NOMO-1 treated with DMSO at 0.1 percent for 48 hours (cell line): ENCODE measurements at regions not wholly inside any gene's neighbourhood (a gene's known extent, or its start where the extent isn't known, plus 50 kb on each side); places are given as distances from the start of the nearest gene placed in this dataset.
A peak's percentile ranks its signal among the peaks of the same experiment; 100 is the strongest.
"Not testable (repeated sequence)": the region's sequence is repeated elsewhere in the genome, so short reads cannot be mapped to it uniquely, and the experiment has no call there.

ENCODE experiments used
- DNase-seq: peaks from one replicate; lab custom pipeline; 2025; ENCODE audit not compliant: unreplicated experiment; lab: John Stamatoyannopoulos, UW

DNA sequence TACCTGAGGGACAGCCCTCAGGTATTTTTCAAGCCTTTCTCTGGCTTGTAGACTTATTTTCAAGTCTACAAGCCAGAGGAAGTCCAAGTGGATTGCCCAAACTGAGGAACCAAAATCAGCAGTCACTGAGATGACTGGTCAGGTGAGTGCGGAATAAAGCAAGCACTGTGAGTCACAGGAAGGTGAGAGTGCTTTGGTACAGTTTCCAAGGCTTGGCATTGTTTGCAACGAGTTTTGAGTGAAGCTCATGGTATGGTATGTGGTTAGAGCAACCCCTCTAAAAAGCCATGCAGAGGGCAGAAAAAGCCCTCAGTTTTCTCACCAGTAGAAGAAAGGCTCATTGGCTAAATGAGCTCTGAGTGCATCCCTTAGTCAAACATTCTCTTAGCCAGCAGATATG, 112.8 kb upstream of the EOLA2 start:
- DNase-seq, result no peak

DNA sequence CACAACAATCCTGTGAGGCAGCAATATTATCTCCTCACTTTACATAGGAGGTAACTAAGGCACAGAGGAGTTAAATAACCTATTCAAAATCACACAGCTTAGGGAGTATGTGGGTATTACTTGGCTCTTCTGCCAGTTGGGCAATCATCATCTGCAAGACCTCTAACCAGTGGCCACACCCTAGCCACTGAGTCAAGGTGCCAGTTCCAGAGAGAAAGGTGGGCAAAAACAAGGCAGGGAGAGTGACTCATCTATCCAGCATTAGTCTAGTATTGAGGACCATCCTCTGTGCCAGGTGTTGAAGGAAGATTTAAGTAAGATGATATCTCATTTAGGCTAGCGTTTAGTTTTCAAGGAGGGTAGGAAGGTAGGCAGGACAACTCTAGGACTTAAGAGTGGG, 113.9 kb upstream of the EOLA2 start:
- DNase-seq, result no peak

DNA sequence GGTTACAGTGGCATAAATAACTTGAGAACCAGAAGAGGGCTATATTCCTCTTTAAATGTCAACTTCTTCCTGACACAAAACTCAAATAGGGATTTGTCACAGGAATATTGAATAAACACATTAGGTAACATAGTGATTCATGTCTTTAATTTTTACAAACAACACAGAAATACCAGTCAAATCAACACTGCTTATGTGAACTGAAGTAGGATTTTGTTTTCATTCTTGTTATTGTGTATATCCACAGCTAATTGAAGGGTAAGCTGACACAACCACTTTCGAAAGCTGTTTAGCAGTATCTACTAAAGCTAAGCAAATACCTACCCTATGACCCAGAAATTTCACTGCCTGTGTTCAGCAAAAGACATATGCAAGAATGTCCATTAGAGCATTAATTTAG, 120.4 kb upstream of the EOLA2 start:
- DNase-seq, result no peak

DNA sequence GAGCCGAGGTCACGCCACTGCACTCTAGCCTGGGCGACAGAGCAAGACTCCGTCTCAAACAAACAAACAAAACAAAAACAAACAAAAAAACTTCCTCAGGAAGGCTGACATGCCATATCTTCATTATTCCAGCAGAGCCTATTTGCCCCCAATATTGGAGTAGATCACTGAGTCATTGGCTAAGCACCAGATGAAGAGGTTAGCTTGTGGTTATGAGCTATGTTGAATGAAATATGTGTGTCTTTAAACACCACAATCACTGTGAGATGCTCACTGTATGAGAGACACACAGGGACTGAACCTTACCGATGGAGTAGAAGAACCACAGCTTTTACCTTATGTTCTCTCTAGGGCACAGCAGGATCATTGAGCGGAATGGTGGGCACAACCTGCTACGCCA, 122.1 kb upstream of the EOLA2 start:
- DNase-seq, result no peak

DNA sequence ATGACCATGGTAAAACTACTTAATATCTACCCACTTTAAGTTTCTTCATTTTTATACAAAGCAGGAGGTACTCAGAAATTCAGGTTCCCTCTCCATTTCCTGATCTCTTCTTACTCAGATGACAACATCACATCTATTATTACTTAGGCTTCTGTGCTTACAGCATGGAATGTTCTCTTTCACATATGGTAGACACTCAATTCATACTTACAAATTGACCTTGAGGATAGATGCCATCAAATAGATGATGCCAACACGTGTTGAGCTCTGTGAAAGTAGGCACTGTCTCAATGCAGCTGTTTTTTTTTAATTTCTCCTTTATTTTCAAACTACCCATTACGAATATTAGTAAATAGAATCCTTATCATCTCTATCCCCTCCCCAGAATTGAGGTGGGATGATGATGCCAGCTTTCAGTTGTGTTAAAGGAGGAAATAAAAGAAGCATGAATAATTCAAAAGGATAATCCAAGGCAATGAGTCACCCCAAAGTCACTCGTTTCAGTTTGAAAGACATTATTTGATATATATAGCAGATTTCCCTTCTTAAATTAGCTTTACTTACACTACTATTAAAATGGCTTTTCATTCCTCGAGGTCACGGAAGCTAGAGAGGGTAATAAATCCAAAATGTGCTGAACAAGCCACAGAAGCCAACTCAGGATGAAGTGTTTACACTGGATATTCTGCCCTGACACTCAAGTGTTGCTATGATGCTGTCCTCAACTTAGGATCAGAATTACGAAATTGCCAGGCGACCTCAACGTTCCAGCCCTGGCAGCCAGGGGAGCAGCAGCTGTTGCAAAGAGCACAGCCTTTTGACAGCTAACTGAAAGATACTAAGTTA, 124.2 kb upstream of the EOLA2 start:
- peak; percentile 7 for DNase-seq

DNA sequence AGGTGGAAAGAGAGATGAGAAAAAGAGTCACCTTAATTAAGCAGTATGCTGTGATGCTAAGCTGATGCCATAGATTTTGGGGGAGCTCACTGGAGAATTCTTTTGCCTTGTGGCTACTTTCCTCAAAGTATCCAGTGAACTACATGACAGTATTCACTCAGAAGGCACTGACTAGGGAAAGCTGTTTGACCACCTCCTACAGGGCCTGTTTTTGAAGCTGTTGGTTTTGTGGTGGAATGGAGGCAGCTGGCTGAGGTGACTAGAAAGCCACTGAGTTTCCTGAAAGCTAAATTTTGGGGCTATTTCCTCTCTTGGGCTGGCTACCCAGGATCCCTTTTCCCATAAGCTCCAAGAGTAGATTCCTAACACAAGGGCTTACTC, 124.8 kb upstream of the EOLA2 start:
- DNase-seq, result no peak

DNA sequence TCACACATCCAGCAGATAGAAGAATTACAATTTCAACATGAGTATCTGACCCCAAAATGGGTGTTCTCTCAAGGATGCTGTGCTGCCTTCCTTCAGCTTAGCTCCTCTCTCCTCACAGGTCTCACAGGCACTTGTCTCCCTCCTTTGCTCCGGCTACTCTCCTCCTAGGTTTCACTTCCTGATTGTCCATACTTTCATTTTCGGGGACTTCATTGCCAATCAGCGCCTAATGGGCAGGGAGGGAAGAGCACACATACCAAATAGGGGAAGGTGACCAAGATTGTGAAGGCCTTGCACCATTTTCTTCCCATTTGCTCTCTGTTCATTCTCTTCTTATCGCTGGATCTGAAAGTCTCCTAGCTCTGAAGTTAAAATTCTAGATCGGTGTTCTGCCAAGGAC, 125.4 kb upstream of the EOLA2 start:
- DNase-seq, result peak; percentile 84

DNA sequence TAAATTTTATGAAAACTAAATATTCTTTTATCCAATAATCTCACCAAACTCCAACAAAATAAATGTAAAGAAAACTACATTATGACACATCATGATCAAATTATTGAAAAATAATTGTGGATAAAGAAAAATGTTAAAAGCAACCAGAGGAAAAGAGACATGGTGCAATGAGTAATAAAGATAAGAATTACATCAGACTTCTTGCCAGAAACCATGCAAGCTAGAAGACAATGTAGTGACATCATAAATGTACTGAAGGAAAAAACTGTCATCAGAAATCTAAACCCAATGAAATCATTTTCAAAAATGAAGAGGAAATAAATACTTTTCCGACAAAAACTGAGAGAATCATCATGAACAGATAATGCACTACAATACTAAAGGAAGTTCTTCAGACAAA, 135.9 kb upstream of the EOLA2 start:
- no peak for DNase-seq

DNA sequence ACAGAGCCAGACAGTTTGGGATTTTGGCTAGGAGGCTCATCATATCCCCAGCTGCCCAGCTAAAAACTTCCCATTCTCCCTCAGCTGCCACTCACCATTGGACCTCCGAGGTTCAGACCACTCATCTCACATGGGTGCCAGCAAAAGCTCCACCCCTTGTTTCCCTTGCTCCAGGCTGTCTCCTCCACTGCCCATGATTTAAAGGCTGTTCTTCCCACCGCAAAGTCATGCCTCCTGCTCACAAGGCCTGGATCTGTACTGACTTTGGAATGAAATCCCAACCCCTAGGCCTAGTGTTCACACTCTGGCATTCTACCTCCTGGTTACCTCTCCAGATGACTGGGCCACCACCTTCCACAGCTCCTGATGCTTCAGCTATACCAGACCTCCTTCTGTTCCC, 142.2 kb upstream of the EOLA2 start:
- no peak for DNase-seq

DNA sequence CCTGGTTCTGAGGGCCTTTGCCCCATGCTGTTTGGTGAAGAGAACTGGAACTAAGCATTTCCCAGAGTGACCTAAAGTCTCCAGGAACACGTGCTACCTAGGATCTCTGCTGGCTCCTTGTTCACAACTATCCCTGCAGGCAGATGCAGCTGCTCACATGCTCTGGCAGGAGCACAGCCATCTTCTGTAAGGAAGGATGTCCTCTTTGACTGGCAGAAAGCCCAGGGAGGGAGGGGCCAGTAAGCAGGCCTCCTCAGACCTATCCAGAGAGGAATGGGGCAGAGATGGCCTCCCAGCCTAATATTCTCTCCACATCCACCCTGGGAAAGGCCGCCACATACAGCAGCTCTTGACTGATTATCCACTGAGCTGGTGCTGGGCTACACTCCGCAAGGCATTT, 142.8 kb upstream of the EOLA2 start:
- no peak for DNase-seq

DNA sequence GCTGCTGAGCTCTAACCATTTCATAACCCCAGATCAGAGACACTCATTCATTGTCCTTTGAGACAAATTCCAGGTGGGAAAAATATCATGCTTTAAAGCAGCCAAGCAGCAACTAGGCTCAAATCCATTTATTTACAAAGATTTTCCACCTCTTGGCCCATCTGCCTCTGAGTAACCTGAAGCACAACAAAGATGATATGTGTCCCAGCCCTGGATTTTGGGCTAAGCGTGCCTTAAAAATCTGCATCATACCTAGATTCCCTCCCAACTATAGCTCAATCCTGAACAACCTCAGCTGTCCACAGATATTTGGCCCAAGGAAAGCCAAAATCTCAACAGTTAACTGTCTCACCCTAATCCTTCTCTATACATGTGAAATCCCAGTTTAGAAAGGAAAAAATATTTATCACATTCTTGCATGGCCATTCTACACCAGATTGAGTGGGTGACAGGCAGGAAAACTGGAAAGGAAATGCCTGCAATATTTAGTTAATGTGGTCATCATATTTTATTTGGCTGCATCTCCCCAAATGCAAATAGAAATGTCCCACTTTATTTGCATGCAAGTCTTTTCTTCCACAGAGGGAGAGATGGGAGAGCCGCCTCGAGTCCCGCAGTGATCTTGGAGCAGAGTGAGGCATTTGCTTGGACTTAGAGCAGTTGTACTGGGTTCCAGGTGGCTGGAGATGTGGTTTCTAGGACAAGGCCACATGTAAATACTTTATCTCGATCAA, 146.4 kb upstream of the EOLA2 start:
- DNase-seq, result no peak

DNA sequence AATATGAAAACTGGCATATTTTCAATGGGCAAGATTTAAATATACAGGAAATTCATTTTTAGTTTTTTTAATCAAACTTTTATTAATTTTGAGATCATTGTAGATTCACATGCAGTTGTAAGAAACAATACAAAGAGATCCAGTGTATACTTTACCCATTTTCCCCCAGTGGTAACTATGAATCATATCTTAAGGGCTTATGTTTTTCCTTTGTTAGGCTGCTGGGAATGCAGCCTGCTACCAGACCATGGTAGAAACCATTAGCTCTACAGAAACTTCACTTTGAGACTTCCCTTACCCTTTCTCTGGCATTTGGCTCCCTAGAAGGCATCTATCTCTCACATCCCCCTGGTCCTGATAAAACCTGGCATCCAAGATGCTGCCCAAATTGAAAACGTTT, 147.6 kb upstream of the EOLA2 start:
- DNase-seq, result no peak

DNA sequence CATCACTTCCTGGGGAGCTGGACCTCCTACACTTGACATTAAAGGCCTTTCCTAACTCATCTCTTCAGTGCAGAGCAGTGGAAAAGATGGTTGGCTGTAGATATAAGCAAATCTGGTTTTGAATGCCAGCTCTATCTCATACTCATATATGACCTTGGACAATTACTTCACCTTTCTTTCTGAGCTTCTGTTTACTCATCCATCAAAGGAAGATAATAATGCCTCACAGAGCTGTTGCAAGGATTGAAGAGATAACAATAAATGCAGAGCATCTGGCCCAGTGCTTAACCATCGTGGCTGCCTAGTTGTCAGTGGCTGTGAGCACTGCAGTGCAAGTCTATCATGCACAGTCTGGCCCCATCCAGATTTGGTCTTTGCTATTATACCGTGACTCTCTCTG, 148.1 kb upstream of the EOLA2 start:
- DNase-seq, result no peak

DNA sequence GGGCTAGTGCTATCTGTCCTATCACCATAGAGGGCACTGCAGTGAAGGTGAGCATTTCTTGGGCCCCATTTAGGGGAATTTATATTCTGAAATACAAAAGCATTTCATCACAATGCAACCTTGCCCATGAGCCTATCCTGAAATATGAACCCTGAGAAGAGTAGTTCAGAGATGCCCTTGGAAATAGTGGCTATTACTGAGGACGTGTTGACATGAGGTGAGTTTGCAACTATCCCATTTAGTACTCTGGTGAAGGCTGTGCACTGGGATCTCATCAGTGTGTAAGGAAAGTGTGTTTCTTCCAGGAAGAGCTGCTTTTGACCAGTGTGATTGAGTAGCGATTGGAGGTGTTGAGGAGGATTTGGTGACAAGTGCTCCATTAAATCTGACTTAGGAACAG, 149.3 kb upstream of the EOLA2 start:
- no peak for DNase-seq

DNA sequence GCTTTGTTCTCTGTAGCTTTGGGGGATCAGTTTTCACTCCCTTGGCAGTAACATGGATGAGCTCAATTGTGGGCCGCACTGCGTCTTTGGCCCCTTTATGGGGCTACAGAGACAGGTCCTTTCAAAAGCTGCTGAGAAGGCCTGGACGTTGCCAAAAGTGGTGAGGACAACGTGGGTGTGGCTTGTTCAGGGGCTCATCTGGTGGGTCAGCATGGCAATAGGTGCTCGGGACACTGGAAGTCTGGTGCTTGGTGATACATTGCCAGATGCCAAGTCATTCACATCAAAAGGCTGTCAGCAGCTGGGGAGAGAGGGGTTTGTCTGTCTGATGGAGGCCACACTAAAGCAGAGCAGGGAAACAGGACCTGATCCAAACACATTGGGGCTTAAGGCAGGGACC, 149.8 kb upstream of the EOLA2 start:
- no peak for DNase-seq

DNA sequence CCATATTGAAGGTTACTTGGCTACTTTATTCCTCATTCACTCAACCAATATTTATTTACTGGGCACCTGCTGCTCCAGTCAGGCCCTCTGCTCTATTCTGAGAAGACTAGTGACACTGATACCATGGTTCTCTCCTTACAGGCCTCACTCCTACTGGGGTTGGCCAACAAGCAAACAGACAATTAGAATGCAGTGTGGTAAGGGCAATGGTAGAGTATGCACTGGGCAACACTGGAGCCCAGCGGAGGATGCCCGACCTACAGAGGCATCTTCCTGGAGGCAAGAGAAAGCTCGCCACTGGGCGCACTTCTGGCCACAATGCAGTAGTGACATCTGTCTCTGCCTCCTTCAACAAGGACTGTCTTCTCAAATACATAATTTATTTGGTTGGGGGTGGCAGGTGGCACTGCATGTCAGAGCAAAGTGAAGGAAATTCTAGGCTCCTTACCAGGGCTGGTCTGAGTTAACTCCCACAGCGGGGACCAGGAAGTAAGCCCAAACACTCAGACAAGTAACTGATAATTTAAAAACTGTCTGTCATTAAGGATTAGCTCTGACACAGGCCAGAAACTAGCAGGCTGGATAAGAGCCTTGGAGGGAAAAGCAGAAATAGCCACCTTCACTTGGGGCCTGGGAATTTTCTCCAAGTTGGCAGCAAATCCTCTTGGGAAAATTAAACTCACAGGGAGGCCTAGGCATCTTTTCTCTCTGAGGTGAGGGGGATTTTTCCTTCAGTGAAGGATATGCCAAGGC, 150.7 kb upstream of the EOLA2 start:
- no peak for DNase-seq

DNA sequence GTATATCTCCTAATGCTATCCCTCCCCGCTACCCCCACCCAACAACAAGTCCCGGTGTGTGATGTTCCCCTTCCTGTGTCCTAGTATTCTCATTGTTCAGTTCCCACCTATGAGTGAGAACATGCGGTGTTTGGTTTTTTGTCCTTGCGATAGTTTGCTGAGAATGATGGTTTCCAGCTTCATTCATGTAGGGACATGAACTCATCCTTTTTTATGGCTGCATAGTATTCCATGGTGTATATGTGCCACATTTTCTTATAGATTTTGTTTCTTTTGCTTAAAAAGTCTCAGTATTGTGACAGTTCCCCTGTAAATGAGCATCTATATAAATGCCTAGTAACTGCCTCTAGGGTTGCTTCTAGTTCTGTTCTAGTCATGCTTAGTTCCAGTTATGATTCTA, 153.0 kb upstream of the EOLA2 start:
- DNase-seq, result not testable (repeated sequence)

DNA sequence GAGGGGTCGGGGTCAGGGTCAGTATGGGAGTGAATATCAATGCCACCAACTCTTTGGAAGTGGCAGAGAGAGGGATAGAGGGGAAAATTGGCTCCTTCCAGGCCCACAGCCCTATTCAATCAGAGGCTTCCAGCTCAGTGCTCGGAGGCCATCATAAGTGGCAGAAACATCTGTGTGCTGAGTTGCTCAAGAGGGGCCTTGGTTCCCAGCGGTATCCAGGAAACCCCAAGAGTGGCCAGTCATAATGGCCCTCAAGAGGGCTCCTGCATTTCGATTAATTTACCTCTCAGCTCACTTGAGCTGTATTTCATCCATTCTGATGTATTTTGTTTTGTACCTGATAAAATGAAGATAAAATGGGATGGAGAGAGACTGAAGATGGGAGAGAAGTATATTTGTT, 154.3 kb upstream of the EOLA2 start:
- no peak for DNase-seq

DNA sequence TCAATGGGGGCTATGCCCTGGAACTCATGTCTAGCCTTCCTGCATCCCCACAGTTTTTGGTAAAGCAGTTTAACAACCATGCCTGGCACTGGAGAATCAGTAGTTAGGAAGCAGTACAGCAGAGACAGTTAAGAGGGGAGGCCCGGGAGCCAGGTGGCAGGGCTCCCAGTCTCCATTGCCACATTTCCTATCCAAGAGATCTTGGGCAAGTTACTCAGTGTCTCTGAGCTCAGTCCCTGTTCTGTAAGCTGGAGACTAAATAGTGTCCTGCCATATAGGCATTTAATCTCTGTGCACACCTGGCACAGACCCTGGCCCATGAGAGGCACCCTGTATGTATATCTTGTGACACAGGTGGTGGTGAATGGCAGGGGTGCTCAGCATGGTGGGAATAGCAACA, 156.1 kb upstream of the EOLA2 start:
- DNase-seq, result no peak

DNA sequence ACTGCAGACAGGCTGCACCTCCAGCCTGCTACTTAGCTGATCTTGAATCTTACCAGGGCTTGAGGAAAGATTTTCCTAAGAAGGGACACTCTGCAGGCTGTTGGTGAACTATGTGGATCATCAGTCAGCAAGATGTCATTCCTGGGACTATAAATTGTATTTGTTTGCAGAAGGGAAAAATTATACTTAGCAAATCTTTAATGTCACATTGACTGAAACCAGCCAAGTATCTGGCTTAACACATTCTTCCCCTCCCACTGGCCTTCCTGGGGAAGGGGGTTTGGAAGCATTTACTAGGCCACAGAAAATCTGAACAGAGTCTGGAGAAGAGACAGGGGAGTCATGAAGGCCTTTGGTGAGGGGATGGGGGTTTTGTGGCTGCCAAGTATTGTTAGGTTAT, 156.7 kb upstream of the EOLA2 start:
- DNase-seq, result no peak

DNA sequence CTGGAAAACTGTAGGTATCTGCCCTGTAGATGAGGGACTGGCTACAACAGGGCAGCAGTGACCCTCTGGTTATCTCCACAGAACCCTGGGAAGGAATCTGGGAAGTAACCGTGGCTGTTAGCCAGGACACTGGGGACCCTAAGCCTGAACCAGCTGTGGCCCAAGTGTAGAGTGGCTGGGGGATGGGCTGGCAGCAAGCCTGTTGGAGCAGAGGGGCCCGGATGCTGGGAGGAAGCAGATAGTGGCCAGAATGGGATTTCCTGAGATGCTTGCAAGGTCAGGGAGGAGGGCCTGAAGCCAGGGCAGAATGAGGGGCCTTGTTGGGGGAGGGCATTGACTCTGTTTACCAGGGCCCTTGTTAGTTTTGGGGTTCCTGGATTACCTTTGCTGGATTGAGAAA, 161.0 kb upstream of the EOLA2 start:
- no peak for DNase-seq

DNA sequence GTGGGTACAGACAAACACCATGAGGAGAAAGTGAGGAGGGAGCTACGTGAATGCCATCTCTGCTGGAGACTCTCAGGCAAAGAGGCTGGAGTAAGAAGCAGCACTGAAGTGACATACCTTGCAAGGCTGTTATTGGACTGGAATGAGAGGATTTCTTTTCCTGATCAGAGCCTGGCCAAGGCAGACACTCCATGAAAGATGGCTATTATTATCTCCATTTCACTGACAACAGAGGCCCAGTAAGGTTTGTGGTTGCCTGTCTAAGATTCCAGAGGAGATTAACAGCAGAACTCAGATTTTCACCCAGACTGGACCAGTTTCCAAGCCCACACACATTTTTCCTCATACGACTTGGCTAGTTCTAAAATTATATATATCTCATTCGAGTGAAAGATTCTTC, 162.0 kb upstream of the EOLA2 start:
- no peak for DNase-seq
